IPS DF 4.7 (cell line): ENCODE measurements at regions not wholly inside any gene's neighbourhood (a gene's known extent, or its start where the extent isn't known, plus 50 kb on each side); places are given as distances from the start of the nearest gene placed in this dataset.

Source experiments
- DNase-seq: peaks from one replicate; pipeline ENCODE4 v3.0.0-alpha.2; 2013; ENCODE audit warnings: low spot score; ENCODE audit errors: extremely low read depth

GRCh38 chr3:188092648-188093047 is 61.3 kb upstream of the LPP start:
- DNase-seq: no peak

DNA sequence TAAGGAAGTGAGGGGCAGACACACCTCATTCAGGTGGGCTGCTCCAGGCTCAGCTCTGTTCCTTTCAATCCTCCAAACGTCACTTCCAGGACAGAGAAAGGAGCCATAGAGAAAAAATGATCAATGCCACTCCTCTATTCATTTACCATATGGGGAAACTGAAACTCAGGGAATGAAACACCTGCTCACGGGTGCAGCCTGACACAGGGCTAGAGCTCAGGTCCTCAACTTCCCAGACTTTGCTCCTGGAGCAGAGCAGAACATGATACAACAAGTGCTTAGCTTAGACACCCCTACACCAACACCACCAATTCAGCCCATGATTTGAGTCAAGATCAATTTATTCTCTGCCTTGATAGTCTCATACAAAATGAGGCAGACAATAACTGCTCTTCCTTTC is 58.5 kb upstream of the LPP start:
- DNase-seq: no peak

- no peak for DNase-seq
Measured at GRCh38 chr3:188097791-188098190, 56.2 kb upstream of the LPP start.

- no peak for DNase-seq
Measured at GRCh38 chr3:188099907-188100306, 54.0 kb upstream of the LPP start.

- DNase-seq: no peak
Measured at GRCh38 chr3:188102861-188103547, 51.0 kb upstream of the LPP start.

GRCh38 chr3:188104050-188104449 is 49.9 kb upstream of the LPP start:
- no peak for DNase-seq
